ENCODE measurements at regions not wholly inside any gene's neighbourhood (a gene's known extent, or its start where the extent isn't known, plus 50 kb on each side); places are given as distances from the start of the nearest gene placed in this dataset.

- Histone ChIP-seq H3K36me3 (replicated peaks in 1 of 2; ENCODE audit: control extremely low read depth in 1 of 2, control insufficient read depth in 1 of 2, extremely low read depth in 1 of 2, insufficient read depth in 2 of 2, low read length in 1 of 2) (no peaks in the 10 kb centered on the region), H4K20me1 (ENCODE audit: control insufficient read depth, insufficient read depth, low read length, poor library complexity, severe bottlenecking) (no peaks in the 10 kb centered on the region), H3K27me3 (replicated peaks in 1 of 4; ENCODE audit: control extremely low read depth in 1 of 4, control insufficient read depth in 3 of 4, insufficient read depth in 4 of 4, low read length in 3 of 4) (no peaks in the 10 kb centered on the region), H3K79me2 (ENCODE audit: control insufficient read depth, insufficient read depth, low read length) (no peaks in the 10 kb centered on the region), H3K4me2 (replicated peaks; ENCODE audit: low read depth, low read length, poor library complexity, severe bottlenecking) (no peak overlapping the region), H3K27ac (ENCODE audit: low read length in 2 of 2) (no peak overlapping the region), H3K9ac (ENCODE audit: low read length) (no peak overlapping the region), H3K9me3 (ENCODE audit: control extremely low read depth in 1 of 3, control insufficient read depth in 2 of 3, insufficient read depth in 1 of 3, low read length in 2 of 3) (no peaks in the 10 kb centered on the region), H2AFZ (ENCODE audit: insufficient read depth, low read depth, low read length, poor library complexity, severe bottlenecking) (no peak overlapping the region), H3K4me3 (ENCODE audit: control extremely low read depth in 1 of 5, extremely low read depth in 1 of 5, insufficient read depth in 1 of 5, low read depth in 2 of 5, low read length in 4 of 5) (no peak overlapping the region), H3K4me1 (ENCODE audit: control insufficient read depth in 2 of 2, insufficient read depth in 2 of 2, low read length in 2 of 2) (no peaks in the 10 kb centered on the region)
- intact Hi-C loops (cut with micrococcal nuclease): no loop called here
- DNase-seq (no peak), ATAC-seq (ENCODE audit: low read depth) (no peak)
- H3K4me1 Mint-ChIP-seq: no peaks in the 10 kb centered on the region
- TF ChIP-seq, protein P1, sequence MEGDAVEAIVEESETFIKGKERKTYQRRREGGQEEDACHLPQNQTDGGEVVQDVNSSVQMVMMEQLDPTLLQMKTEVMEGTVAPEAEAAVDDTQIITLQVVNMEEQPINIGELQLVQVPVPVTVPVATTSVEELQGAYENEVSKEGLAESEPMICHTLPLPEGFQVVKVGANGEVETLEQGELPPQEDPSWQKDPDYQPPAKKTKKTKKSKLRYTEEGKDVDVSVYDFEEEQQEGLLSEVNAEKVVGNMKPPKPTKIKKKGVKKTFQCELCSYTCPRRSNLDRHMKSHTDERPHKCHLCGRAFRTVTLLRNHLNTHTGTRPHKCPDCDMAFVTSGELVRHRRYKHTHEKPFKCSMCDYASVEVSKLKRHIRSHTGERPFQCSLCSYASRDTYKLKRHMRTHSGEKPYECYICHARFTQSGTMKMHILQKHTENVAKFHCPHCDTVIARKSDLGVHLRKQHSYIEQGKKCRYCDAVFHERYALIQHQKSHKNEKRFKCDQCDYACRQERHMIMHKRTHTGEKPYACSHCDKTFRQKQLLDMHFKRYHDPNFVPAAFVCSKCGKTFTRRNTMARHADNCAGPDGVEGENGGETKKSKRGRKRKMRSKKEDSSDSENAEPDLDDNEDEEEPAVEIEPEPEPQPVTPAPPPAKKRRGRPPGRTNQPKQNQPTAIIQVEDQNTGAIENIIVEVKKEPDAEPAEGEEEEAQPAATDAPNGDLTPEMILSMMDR (IDR thresholded peaks at IDR 0.05): no peak
- no peak for TF ChIP-seq EZH2 (IDR thresholded peaks at IDR 0.05; ENCODE audit: borderline replicate concordance, insufficient read depth, low read depth, low read length, poor library complexity, severe bottlenecking)
- H3K4me3 Mint-ChIP-seq: no peak overlapping the region
- ChIA-PET POLR2A (no interaction called here), CTCF (no interaction called here)
- H3K27me3 Mint-ChIP-seq: no peaks in the 10 kb centered on the region
- peaks cover 8% of the 10 kb centered on the region for H3K9me3 Mint-ChIP-seq (ENCODE audit: insufficient read depth)
- no peak overlapping the region for H3K27ac Mint-ChIP-seq
- WGBS (ENCODE audit: insufficient coverage): 95% methylated on average over 4 of the region's 5 CpGs
Measured at GRCh38 chr5:152942633-152943336, 537.7 kb upstream of the NMUR2 start.

DNA sequence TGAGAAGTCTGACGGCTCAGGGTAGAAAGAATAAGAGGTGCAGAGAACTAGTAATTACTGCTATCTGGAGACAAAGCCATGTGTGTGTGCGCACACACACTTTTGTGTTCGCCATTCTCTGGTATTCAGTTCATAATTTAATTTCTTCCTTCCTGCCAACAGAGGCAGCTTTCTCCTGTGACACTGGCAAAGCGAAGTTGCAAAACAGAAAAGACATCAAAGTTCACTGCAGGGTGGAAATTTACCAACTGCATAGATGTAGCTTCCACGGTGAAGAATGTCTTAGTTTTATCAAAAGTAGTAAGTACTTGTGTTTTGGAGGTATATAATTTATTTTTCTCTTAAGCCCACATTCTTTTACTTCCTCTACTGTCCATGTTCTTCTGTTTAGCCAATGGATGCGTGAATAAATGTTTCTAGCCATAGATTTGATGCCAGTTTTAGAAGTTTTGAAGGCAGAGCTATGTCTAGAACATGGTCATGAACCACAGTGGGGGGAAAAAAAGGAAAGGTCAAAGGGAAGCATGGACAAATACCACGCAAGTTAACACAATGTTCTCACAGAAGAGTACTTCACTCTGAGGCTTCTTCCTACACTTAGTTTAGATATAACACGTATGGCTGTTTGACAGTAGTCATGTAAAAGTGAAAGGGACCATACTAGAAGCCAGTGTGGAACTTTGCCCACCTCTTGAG, 536.5 kb upstream of the GRIA1 start:
- WGBS (ENCODE audit: insufficient coverage): 81% methylated on average over 3 of the region's 8 CpGs
- H3K4me1 Mint-ChIP-seq: no peaks in the 10 kb centered on the region
- no peaks in the 10 kb centered on the region for H3K9me3 ChIP-seq (ENCODE audit: control extremely low read depth in 1 of 3, control insufficient read depth in 2 of 3, insufficient read depth in 1 of 3, low read length in 2 of 3)
- H2AFZ ChIP-seq (ENCODE audit: insufficient read depth, low read depth, low read length, poor library complexity, severe bottlenecking): no peak overlapping the region
- no peaks in the 10 kb centered on the region for H3K27me3 Mint-ChIP-seq
- no peaks in the 10 kb centered on the region for H3K36me3 ChIP-seq (replicated peaks in 1 of 2; ENCODE audit: control extremely low read depth in 1 of 2, control insufficient read depth in 1 of 2, extremely low read depth in 1 of 2, insufficient read depth in 2 of 2, low read length in 1 of 2)
- no peak overlapping the region for H3K4me3 Mint-ChIP-seq
- intact Hi-C loops (cut with micrococcal nuclease): no loop called here
- CTCF ChIA-PET: no interaction called here
- H3K79me2 ChIP-seq (ENCODE audit: control insufficient read depth, insufficient read depth, low read length): no peaks in the 10 kb centered on the region
- no peaks in the 10 kb centered on the region for H3K27me3 ChIP-seq (replicated peaks in 1 of 4; ENCODE audit: control extremely low read depth in 1 of 4, control insufficient read depth in 3 of 4, insufficient read depth in 4 of 4, low read length in 3 of 4)
- TF ChIP-seq EZH2 (IDR thresholded peaks at IDR 0.05; ENCODE audit: borderline replicate concordance, insufficient read depth, low read depth, low read length, poor library complexity, severe bottlenecking): no peak
- TF ChIP-seq, protein P1 (IDR thresholded peaks at IDR 0.05): no peak
- no peak overlapping the region for H3K9ac ChIP-seq (ENCODE audit: low read length)
- ATAC-seq (ENCODE audit: low read depth): no peak
- POLR2A ChIA-PET: no interaction called here
- no peak overlapping the region for H3K4me3 ChIP-seq (ENCODE audit: control extremely low read depth in 1 of 5, extremely low read depth in 1 of 5, insufficient read depth in 1 of 5, low read depth in 2 of 5, low read length in 4 of 5)
- H3K4me1 ChIP-seq (ENCODE audit: control insufficient read depth in 2 of 2, insufficient read depth in 2 of 2, low read length in 2 of 2): no peaks in the 10 kb centered on the region
- H3K4me2 ChIP-seq (replicated peaks; ENCODE audit: low read depth, low read length, poor library complexity, severe bottlenecking): no peak overlapping the region
- no peak overlapping the region for H3K27ac Mint-ChIP-seq
- DNase-seq: no peak
- no peaks in the 10 kb centered on the region for H4K20me1 ChIP-seq (ENCODE audit: control insufficient read depth, insufficient read depth, low read length, poor library complexity, severe bottlenecking)
- H3K9me3 Mint-ChIP-seq (ENCODE audit: insufficient read depth): peaks cover 3% of the 10 kb centered on the region
- H3K27ac ChIP-seq (ENCODE audit: low read length in 2 of 2): no peak overlapping the region
